SHP77 treated with DMSO at 0.1 percent for 48 hours (cell line): ENCODE measurements at regions not wholly inside any gene's neighbourhood (a gene's known extent, or its start where the extent isn't known, plus 50 kb on each side); places are given as distances from the start of the nearest gene placed in this dataset.

Experiments used
- DNase-seq: peaks from one replicate; lab custom pipeline; 2025; lab: John Stamatoyannopoulos, UW

DNA sequence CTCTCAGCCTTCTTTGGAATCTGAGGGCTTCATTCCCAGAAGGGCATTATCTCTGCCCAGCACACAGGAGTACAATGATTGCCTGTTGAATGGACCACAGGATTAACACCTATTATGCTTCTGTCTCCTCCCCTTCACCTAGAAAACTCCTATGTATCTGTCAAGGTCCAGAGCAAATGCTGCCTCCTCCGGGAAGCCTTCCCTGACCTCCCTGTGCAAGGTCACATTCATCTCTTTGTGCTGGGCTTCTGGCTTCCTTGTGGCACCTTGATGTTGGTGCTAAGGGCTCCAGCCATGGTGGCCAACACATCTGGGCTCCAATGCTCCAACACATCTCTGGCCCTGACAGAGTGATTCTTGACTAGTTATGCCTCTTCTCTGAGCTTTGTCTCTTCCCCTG is 49.9 kb upstream of the ATP2B2 start:
- DNase-seq = no peak

DNA sequence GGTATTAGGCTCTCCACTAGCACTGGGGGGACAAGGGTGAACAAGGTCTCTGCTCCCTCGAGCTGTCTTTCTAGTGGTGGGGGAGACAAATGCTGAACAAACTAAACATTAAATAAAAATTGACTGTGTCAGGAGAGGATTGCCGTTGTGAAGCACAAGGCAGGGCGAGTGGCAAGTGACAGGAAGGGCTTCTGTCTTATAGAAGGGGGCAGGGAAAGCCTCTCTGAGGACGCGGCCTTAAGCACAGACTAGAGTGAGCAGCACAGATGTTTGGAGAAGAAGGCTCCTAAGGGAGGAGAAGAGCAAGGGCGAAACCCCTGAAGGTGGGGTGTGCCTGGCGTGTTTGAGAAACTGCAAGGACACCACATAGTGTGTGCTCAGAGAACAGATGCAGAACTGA is 50.9 kb upstream of the ATP2B2 start:
- DNase-seq = no peak

DNA sequence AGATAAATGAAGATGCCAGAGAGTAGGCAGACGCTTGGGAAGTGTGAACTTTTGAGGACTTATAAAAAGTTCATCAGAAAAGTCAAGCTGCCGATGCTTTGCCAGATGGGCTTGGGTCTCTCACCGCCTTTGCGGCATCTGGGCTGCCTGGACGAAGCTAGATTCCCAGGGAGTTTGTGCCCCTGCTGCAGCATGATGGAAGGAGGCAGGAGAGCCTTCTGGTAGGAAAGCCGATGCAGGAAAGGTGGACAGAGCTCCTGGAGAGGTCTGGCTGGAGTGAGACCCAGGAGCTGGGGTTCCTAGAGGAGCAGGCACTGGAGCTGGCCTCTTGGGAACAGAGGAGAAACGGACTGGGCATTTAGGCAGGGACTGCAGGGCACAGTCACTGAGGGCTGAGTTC is 51.9 kb upstream of the ATP2B2 start:
- no peak for DNase-seq

DNA sequence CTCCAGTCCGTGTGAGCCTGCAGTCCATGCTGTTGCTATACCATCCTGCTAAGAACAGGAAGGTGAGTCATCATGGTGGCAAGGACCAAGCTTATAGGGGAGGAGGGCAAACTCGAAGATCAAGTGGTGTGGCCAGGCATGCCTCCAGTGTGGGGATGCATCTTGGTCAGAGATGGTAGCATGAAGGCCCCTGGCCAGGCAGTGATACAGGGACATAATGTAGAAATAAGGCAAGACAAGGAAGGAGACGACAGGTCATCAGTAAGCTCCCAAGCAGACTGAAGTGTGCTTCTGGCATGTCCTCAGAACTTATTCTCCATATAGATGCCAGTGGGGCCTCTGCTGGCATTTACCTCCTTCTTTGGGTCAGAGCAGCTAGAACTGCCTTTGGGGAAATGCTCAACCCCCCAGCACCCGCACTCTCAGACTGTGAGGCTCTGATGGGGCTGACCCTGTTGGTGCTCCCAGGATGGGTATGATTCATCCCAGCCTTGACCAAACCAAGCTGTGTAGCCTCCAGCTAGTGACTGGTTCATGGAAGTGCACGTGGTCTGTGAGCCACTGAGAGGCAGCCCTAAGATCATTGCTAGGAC is 52.5 kb upstream of the ATP2B2 start:
- no peak for DNase-seq

DNA sequence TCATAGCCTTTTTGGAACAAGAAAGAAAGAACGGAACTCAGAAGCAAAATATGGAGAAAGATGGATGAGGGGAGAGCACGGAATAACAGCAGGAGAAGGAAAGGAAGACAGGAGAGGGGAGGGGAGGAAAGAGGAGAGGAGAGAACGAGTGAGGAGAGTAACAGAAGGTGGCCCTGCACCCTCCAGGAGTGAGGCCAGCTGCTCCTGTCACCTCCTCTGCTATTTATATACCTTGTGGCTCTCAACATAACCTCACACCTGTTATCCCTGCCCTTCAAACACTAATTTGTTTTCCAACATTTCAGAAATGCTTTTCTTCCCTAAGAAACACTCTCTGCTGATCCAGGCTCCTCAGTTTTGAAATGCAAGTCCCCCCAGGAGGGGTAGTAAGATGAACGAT is 53.4 kb upstream of the ATP2B2 start:
- no peak for DNase-seq

DNA sequence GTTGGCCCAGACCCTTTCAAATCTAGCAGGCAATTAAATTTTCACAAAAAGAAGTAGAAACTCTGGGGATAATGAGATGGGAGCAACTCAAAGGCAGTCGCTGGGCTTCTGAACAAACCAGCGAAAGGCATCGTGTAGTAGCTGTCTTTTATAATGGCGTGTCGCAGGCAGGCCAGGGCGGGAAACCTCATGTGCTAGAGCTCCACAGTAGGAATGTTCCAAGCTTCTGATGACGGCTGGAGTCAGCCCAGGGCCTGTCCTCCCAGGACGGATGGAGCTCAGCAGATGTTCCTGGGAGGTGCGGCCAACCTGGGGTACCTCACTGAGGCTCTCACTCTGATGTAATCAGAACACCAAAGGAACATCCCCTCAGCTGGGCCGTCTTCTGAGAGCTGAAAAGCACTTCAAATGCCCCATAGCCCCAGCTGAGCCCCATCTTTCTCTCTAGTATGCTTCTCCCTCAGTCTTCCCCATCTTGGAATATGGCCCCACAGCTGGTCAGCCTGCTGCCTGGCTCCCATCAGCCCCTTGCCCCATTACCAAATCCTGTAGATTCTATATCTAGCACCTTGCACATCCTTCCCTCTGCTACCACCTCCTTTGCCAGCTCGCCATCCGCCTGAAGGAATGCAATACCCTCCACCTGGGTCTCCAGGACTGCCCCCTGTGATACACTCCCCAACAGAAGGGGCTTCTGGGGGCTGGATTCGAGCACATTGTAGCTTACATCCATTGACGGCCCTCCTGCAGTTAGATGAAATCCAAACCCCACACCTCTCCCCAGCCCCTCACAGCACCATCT is 54.9 kb upstream of the ATP2B2 start:
- no peak for DNase-seq

- DNase-seq = no peak
Observed at GRCh38 chr3:10561162-10561945, 56.0 kb upstream of the ATP2B2 start.

GRCh38 chr3:10561946-10562560 is 56.7 kb upstream of the ATP2B2 start:
- no peak for DNase-seq

- DNase-seq = no peak
Observed at GRCh38 chr3:10563396-10563795, 58.0 kb upstream of the ATP2B2 start.

DNA sequence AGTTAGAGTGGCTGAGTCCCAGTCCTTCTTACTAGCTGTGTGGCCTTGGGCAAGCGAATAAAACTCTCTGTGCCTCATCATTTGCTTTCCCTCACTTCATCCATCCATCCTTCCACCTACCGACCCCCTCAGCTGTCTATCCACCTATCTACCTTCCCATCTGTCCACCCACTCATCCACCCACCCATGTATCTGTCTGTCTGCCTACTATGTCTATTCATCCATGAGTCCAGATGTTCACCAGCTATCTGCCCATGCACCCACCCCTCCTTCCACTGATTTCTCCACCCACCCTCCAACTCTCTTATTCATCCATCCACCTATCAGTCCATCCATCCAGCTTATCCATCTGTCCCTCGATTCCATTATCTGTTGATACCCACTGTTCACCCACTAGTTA is 60.4 kb upstream of the ATP2B2 start:
- DNase-seq = no peak

GRCh38 chr3:10566451-10566850 is 61.1 kb upstream of the ATP2B2 start:
- DNase-seq = no peak

GRCh38 chr3:10568549-10568948 is 63.2 kb upstream of the ATP2B2 start:
- DNase-seq = no peak

DNA sequence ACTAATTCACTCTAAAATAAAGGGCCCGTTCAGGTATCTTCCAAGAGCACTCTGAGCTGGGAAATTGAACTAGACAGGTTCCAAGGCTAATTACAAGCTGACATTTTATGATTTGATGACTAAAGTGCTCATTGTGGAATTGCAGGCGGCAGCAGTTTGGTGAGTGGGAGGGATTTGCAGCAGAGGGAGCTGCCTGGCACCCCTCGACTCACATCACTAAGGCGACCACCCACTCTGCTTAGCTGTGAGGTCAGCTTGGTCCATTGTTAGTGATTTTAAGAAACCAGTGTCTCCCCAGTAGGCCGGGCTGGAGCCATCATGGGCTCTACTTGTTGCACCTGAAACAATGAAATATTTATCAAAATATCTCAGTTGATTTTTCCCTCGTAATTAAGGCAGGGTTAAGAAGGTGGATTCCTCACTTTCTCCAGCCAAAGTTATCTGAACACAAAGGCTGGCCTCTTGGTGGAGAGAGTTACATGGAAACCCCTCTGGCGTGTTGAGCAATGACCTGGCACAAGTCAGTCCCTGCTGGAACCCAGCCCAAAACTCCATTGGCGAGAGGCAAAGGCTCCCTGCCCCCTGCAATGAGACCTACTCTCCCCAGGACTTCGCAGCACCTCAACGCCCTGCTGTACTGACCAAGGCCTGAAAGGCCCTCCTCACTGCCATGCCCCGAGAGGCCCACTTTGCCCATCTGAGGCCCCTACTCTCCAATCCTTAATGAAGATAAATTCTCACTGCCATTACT is 65.0 kb upstream of the ATP2B2 start:
- no peak for DNase-seq

DNA sequence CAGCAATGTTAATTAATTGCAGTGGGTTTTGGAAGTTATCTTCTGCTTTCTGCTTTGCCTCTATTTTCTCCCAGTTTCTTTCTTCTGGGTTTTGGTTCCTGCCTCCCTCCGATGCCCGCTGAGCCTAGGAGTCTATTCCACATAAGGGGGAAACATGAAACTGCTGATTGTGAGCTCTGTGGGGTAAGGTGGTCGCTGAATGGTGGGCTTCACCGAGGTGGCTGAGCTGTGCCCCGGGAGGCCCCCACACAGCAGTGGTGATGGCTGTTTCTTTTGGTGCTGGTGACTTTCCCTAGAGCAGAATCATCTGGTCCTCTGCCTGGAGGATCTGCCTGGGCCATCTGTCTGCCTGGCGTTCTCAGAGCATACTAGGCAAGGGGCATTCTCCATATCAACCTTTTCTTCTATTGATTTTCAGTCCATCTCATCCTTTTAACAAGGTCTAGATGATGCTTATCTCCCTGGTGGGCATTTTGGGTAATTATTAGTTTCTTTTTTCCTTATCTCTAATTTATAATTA is 68.8 kb upstream of the ATP2B2 start:
- no peak for DNase-seq

GRCh38 chr3:10575601-10576160 is 70.3 kb upstream of the ATP2B2 start:
- DNase-seq = no peak

GRCh38 chr3:10577486-10577885 is 72.1 kb upstream of the ATP2B2 start:
- DNase-seq = no peak

GRCh38 chr3:10580426-10580825 is 75.0 kb upstream of the ATP2B2 start:
- DNase-seq = no peak

- no peak for DNase-seq
Observed at GRCh38 chr3:10581251-10581650, 75.9 kb upstream of the ATP2B2 start.

DNA sequence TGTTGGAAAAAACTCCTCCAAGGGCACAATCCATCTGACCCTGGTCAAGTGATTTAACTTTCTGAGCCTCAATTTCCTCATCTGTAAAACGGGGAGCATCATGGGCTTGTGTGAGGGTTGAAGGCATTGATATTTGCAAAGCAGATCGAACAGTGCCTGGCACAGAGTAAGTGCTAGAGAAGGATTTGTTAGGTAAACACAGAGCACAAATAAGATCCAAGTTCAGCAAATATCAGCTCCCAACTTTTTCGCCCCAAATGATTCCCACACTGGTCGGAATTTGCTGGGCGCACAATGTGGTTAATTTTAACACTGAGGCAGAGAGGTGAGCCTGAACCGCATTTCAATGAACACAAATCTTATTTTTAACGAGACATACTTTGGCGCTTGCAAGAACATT is 76.3 kb upstream of the ATP2B2 start:
- DNase-seq = no peak

DNA sequence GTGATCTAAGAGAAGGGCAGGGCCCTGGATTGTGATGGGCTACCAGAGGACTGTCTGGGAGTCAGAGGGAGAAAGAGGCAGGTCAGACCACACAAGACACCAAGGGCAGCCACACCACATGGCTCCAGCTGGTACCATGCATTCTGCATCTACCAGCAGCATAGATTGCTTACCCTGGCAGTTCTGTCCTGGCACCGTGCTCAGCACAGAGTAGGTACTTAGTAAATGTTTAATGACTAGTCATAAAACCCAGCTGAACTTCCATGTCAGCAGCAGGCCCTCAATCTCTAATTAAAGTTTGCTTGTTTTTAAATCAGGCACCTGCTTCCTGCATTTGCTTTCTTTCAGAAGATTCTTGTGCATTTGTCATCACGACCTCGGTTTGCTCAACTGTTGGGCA is 77.3 kb upstream of the ATP2B2 start:
- no peak for DNase-seq
